ENCODE measurements at regions not wholly inside any gene's neighbourhood (a gene's known extent, or its start where the extent isn't known, plus 50 kb on each side); places are given as distances from the start of the nearest gene placed in this dataset.

DNA sequence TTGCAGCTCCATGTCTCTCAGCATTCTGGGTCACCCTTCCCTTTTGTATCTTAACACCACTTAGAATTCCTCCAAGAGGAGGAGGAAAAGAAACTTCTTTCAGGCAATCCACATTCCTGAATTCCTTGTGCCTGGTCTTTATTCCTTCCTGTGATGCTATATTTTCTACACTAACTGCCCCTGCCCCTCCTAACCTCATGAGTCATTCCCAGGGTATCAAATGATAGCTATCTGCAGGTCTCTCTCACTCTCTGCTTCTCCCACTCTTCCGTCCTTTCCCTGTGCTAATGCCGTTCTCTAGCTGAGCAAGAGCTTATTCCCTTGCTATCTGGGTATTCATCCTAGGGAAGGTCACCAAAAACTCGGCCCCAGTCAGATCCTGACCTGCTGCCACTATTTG lies 395.0 kb upstream of the TCF4 start:
- Histone ChIP-seq H3K4ac (replicated peaks; ENCODE audit: insufficient read length, low read depth, low read length) (no peak overlapping the region), H3K18ac (ENCODE audit: extremely low read depth, low read length) (no peak overlapping the region), H3K36me3 (ENCODE audit: control insufficient read depth in 2 of 4, insufficient read depth in 4 of 4, low read length in 3 of 4) (no peaks in the 10 kb centered on the region; a peak in 1 of 8 replicates), H3K4me3 (ENCODE audit: extremely low read depth in 1 of 4, insufficient read depth in 2 of 4, low read depth in 3 of 4, low read length in 4 of 4) (no peak overlapping the region), H2BK12ac (ENCODE audit: low read depth, low read length) (peak overlapping the region; percentile 42), H3K27me3 (replicated peaks in 1 of 4; ENCODE audit: control insufficient read depth in 3 of 4, extremely low read depth in 1 of 4, insufficient read depth in 3 of 4, low read length in 3 of 4) (no peaks in the 10 kb centered on the region), H3K27ac (ENCODE audit: low read depth, low read length) (no peak overlapping the region), H3K4me1 (replicated peaks in 1 of 4; ENCODE audit: control insufficient read depth in 3 of 4, insufficient read depth in 4 of 4, low read length in 3 of 4) (peaks cover 0 to 2% (median 0%) of the 10 kb centered on the region in 4 experiments; a peak in 1 of 7 replicates), H3K23ac (ENCODE audit: insufficient read length) (no peak overlapping the region), H4K8ac (ENCODE audit: extremely low read depth, insufficient read depth, low read length) (no peak overlapping the region), H2BK5ac (ENCODE audit: low read depth, low read length) (no peak overlapping the region), H3K9ac (replicated peaks in 1 of 4; ENCODE audit: extremely low read depth in 1 of 4, low read depth in 3 of 4, low read length in 3 of 4) (no peak overlapping the region), H3K79me2 (ENCODE audit: control insufficient read depth in 1 of 2, insufficient read depth in 2 of 2, low read length in 2 of 2) (no peaks in the 10 kb centered on the region), H2BK15ac (ENCODE audit: low read length) (no peak overlapping the region), H3K14ac (ENCODE audit: insufficient read length) (no peak overlapping the region), H3K9me3 (ENCODE audit: insufficient read depth in 2 of 2, low read depth in 1 of 2, low read length in 1 of 2) (no peaks in the 10 kb centered on the region; a peak in 1 of 4 replicates), H2AFZ (ENCODE audit: low read length) (0 out of 2 replicates have a peak overlapping the region, but pooled peaks have one; percentile 1), H4K5ac (ENCODE audit: insufficient read length, low read depth, low read length) (no peak overlapping the region), H4K91ac (replicated peaks; ENCODE audit: insufficient read length, low read length) (no peak overlapping the region), H4K20me1 (replicated peaks in 1 of 2; ENCODE audit: control insufficient read depth in 1 of 2, insufficient read depth in 2 of 2, low read length in 2 of 2) (no peaks in the 10 kb centered on the region), H2AK5ac (ENCODE audit: low read depth, low read length) (no peak overlapping the region), H2BK120ac (replicated peaks; ENCODE audit: low read depth, low read length) (no peak overlapping the region), H3K23me2 (ENCODE audit: low read depth, low read length) (no peaks in the 10 kb centered on the region), H3K79me1 (ENCODE audit: low read depth, low read length) (no peaks in the 10 kb centered on the region), H3K56ac (replicated peaks; ENCODE audit: insufficient read length, low read depth, low read length) (no peak overlapping the region), H2BK20ac (ENCODE audit: low read length) (no peak overlapping the region; the same call in 1 of the 2 replicates), H3K4me2 (ENCODE audit: insufficient read depth in 1 of 2, low read depth in 2 of 2, low read length in 2 of 2) (no peak overlapping the region)
- CTCF ChIA-PET (ENCODE audit: partially characterized antibody) = interaction anchor here (1.5 kb wide), 1 partner anchor 19 kb away, joined by 3 read pairs; no protein-coding TSS in a partner anchor
- WGBS, 2 experiments (ENCODE audit: extremely low coverage in 1 of 2, insufficient coverage in 1 of 2, insufficient read length in 1 of 2, insufficient replicate concordance in 2 of 2, low coverage in 1 of 2, low lambda C conversion rate in 2 of 2, missing lambda C conversion rate in 1 of 2) = 48% methylated on average over 3 of the region's 3 CpGs; no CpG with 5 or more reads in 1 of the 2 experiments
- FAIRE-seq (no peak), DNase-seq (ENCODE audit: low read depth in 1 of 2, low spot score in 2 of 2) (peak in 1 of 2 experiments; percentile 29)
- POLR2A ChIA-PET (ENCODE audit: partially characterized antibody) = interaction anchor here (0.6 kb wide), 1 partner anchor 10 kb away, joined by 3 read pairs; no protein-coding TSS in a partner anchor
- no peak for TF ChIP-seq YY1 (IDR thresholded peaks at IDR 0.05; ENCODE audit: low read depth, low read length)

Measured in H1 (cell line).